GM19035 (cell line): ENCODE measurements at regions not wholly inside any gene's neighbourhood (a gene's known extent, or its start where the extent isn't known, plus 50 kb on each side); places are given as distances from the start of the nearest gene placed in this dataset.

ENCODE experiments used
- ATAC-seq: cut with Tn5 transposase; IDR thresholded peaks from one replicate; pipeline ENCODE4 v1.9.1; 2021; ENCODE audit not compliant: unreplicated experiment

GRCh38 chr1:47551971-47552528 is 114.2 kb downstream of the FOXD2 start:
- no peak for ATAC-seq

- no peak for ATAC-seq
Measured at GRCh38 chr1:47554082-47554481, 116.2 kb downstream of the FOXD2 start.

DNA sequence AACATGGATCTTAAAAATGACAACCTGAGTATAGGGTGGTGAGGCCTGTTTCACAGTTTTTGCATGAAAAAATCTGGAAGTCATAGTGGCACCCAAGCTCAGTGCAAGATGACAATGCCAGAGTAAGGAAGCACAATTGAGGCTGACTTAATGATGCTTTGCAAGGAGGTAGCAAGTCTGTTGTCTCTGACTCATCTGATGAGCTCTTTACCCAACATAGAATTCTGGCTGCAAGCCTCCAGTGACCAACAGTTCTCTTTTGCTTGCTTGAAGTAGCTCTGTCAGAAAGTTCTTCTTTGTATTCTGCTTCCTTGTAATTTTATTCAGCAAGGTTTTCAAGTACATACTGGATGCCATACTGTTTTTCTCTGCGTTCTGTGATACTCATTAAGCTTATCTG is 117.1 kb downstream of the FOXD2 start:
- ATAC-seq, result no peak

- no peak for ATAC-seq
Measured at GRCh38 chr1:47555306-47555705, 117.5 kb downstream of the FOXD2 start.

- no peak for ATAC-seq
Measured at GRCh38 chr1:47555841-47556560, 118.2 kb downstream of the FOXD2 start.

DNA sequence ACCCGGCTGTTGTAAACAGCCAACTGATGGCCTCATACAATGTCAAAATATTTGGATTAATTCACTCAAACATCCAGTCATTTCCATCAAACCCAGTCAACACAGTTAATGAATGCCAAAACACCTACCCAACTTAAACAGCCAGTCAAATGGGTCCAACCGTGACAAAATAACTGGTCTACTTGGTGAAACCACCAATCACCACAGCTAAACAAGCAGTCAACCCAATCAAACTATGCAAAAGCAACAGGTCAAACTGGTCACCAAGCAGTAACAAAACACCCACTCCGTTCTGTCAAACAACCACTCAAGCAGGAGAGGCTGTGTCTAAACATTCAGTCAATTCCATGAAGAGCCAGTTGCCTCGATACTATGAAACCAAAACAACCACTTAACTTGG is 119.2 kb downstream of the FOXD2 start:
- ATAC-seq, result no peak

DNA sequence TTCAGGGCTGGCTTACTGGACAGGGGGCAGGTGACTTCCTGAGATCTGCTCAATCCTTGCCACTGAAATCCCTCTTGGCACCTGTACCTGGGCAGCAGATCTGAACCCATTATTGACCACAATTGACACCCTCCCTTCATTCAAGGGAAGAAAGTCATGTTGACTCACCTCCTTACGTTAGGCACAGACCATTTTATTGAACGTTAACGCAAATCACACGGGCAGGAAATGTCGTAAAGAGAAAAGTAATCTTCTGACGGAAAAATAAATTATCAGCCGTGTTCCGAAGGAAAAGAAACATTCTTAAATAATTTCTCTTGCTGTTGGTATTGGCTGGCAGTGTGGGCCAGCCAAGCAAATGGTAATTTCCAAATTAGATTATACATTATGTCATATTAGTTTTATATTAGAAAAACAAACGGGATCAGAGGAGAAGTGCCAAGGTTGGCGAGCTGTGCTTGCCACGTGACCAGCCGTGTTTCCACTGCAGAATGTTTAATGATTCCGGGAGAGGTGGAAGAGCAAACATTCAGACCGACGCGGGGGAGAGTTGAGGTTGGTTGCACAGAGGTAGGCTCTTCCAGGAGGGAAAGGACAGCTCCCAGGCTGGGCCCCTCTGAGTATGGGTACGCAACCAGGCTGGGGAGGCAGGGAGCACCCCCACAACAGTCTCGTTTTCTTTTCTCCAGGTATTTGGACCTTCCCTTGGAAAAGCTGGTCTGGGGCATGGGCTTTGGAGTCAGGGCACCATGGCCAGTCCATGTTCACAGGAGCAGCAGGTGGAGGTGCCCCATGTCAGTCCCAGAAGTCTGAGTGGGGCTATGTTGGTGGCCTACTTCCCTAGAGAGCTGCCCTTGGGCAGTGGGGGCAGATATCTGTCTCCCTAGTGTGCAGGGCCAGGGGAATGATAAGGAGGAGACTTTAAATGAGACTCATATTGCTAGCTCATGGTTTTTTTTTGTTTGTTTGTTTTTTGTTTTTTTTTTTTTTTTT is 121.1 kb downstream of the FOXD2 start:
- no peak for ATAC-seq

- ATAC-seq, result no peak
Measured at GRCh38 chr1:47559944-47560695, 122.3 kb downstream of the FOXD2 start.

DNA sequence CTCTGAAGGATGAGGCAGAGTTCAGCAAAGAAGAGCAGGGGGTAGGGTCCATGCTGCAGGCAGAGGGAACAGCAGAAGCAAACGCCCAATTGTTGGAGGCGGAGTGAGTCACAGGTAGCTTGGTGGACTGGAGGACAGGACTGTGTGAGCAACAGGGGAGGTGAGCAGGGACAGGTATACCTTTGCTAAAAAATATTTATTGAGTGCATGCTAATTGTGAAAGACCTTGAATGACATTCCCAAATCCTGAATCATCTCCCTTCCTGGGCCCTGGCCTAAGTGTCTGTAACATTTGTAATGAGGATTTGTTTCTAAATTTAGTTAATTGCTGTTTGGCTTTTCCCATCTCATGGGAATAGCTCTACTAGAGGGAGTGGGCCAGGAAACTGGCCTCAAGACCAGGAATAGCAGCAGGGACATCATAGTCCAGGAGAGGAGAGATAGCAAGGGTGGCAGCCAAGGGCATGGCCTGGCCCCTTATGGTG is 123.7 kb downstream of the FOXD2 start:
- ATAC-seq, result no peak

DNA sequence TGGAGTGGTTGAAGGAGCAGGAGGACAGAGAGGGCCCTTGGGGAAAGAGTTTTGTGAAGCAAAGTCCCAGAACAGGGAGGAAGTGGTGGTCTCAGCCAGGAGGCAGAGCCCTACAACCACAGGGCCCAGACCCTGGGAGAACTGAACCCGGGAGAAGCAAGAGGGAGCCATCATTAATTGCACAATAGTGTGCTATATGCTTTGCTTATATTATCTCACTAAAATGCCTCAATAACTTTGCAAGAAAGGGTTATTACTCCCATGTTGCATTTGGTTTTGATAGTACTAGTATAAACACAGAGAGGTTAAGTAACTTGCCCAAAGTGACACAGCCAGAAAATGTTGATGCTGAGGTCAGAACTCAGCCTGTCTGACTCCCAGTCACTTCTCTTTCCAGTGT is 124.3 kb downstream of the FOXD2 start:
- ATAC-seq, result no peak

DNA sequence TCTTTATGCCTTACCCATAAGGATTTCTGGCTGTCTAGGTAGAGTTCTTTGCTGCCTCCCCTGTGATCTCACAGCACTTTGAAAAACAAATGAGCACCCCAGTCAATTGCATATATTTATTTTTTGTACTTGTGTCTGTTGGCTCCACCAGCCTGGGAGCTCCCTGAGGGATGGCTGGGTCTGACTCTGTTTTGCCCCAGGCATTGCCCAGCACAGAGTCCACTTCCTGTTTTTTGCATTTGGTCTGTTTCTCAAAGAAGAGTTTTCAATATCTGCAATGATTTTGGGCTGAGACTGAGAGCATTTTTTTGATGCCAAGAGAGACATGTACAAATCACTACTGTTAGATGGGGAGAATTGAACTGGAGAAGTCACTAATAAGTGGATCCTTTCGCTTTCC is 125.0 kb downstream of the FOXD2 start:
- ATAC-seq, result no peak

DNA sequence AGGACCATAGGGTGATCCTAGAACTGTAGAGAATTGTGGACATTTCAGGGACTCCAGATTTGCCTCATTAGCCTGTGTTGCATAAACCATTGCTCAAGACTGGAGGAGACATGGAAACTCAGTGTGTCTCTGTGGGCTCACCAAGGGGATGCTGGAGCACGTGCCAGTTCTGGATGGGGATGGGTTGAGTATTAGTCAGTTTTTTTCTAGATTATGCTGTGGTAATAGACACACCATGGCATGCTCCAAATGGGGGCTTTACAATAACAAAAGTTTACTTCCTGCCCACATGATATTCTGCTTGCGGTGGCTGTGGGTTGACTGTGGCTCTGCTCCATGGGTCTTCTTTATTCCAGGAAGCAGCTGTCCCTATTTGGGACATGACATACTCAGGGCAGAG is 125.4 kb downstream of the FOXD2 start:
- ATAC-seq, result no peak

DNA sequence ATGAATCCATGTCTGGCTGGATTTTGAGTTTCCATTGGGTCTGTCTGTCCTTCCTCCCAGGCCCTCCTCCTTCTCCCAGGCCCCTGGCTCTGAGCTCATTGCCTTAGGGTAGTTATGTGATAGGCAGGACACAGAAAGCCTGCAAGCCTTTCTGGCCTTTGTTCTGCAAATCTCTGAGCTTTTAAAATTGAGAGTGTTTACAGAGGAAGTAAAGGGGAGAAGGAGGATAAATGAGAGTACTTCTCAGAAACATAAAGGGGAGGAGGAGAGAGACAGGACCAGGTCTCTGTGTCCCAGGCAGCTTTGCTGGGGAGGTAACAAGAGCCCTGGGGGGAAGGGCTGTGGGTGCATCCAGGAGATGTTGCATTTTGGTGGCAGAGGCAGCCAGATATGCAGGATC is 126.7 kb downstream of the FOXD2 start:
- no peak for ATAC-seq

DNA sequence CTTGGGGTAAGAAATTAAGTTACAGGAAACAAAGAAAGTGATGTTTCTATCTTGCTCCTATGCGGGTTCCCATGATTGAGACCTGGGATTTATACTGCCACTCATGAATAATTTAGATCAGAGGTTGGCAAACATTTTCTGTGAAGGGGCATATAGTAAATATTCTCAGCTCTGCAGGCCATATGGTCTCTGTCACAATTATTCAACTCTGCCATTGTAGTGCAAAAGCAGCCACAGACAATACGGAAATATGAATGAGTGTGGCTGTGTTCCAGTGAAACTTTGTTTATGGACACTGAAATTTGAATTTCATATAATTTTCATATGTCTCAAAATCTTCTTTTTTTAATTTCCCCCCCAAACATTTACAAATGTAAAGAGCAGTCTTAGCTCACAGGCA is 127.2 kb downstream of the FOXD2 start:
- ATAC-seq, result no peak

DNA sequence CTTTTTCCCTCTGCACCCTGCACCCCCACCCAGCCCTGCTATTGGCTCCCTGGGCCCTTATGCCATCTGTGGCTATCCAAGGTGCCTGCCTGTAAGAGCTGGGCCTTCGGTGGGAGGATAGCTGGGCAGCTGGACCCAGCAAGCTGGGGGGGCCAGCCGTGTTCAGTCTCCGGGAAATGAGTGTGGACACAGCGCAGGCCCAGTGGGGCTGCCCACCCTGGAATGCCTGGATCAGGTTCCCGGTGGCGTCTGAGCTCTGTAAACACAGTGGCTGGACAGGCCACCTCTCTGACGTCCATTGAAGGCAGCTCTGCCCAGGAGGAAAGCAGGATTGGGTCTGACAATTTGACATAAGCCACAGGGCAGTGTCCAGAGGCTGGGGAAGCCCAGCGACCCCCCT is 127.8 kb downstream of the FOXD2 start:
- ATAC-seq, result no peak

DNA sequence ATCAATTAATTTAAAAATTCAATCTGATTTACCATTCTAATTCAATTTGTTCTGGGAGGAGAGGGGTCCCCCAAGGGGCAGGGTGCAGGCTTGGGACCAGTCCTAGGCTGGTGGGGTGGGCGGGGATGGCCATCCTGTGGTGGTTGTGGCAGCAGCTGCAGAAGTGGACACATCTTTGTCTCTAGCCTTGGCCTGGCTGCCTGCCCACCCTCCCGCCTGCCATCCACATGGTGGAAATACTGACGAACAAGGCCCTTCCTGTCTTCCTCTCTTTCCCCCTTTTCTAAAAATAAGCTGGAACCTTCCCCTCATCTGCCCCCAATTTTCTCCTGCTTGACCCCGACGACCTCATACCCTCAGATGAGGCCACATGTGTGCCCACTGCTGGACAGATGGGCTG is 130.9 kb downstream of the FOXD2 start:
- ATAC-seq, result no peak

GRCh38 chr1:47569261-47569660 is 131.4 kb downstream of the FOXD2 start:
- ATAC-seq, result no peak

- no peak for ATAC-seq
Measured at GRCh38 chr1:47569681-47570470, 132.0 kb downstream of the FOXD2 start.

DNA sequence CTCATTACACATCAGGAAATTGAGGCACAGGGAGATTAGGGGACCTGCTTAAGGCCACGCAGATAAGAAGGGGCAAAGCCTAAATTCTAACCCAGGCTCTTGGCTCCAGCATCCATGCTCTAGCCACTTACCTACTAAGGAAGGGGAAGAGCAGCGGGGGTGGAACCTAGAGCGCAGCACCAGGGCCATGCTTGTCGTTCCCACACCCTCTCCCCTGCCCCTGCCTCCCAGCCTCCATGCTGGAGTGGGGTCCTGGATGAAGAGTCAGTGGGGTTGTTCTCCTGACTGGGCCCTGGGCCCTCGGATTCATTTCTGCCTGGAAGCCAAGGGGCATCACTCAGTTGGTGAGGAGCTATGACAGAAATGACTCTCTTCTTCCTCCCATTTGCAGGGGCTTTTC is 133.3 kb downstream of the FOXD2 start:
- no peak for ATAC-seq

DNA sequence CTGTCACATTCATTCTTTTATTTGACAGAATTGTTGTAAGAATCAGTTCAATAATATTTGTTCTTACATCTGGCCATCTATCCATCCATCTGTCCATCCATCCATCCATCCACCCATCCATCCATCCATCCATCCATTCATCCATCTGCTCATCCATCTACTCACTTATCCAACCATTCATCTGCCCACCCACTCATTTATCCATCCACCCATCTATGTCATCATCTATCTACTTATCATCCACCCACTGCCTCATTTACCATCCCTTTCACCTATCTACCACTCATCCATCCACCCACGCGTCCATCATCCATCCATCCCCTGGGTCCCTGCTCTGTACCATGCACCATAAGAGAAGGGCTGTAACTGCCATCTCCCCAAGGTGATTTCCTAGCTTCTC is 134.1 kb downstream of the FOXD2 start:
- no peak for ATAC-seq
